Bronchial epithelial cell (primary cell): ENCODE measurements at regions not wholly inside any gene's neighbourhood (a gene's known extent, or its start where the extent isn't known, plus 50 kb on each side); places are given as distances from the start of the nearest gene placed in this dataset.

Experiments
- DNase-seq: peaks from one replicate; pipeline ENCODE4 v3.0.0-alpha.2; 2010; ENCODE audit warnings: low read depth
- FAIRE-seq: peaks from 2 replicates; lab custom pipeline; 2011; peaks lifted over from hg19 to GRCh38; lab: Jason Lieb, UNC
- H3K27me3 ChIP-seq: 2 replicates; pipeline ENCODE4 v1.5.1; 2011; ENCODE audit warnings: low read length; ENCODE audit not compliant: control insufficient read depth, insufficient read depth
- H3K36me3 ChIP-seq: 2 replicates; pipeline ENCODE4 v1.5.1; 2011; ENCODE audit warnings: low read length; ENCODE audit not compliant: control insufficient read depth, insufficient read depth
- H3K4me3 ChIP-seq: 2 replicates; pipeline ENCODE4 v1.5.1; 2011; ENCODE audit warnings: mild to moderate bottlenecking, low read depth, low read length, control low read depth
- TF ChIP-seq, protein P1 (sequence below): IDR thresholded peaks from 2 replicates; pipeline ENCODE4 v1.5.1; 2011; ENCODE audit warnings: mild to moderate bottlenecking, moderate library complexity, low read length, control low read depth, inconsistent platforms; ENCODE audit not compliant: insufficient read depth, severe bottlenecking

DNA sequence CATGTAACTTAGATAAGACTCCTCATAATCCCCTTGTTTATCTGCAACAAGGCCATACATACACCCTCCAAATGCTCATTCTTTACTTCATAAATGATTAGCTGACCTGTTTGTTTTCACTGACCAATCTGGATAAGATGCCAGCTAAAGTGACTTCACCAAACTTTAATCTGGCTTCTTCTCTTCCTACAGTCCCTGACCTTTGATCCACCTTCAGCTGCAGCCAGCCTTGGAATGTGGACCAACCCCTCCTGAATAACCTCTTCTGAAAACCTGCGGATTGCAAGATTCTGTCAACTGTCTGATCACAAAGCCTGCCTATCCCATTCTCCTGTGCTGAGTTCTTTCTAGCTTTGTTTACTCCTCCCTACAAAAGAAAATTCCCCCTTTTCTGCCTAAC lies 476.8 kb downstream of the LRRC70 start:
- no peaks in the 10 kb centered on the region for H3K27me3 ChIP-seq
- H3K4me3 ChIP-seq, result no peak overlapping the region
- DNase-seq (no peak), FAIRE-seq (no peak)
- TF ChIP-seq, protein P1, sequence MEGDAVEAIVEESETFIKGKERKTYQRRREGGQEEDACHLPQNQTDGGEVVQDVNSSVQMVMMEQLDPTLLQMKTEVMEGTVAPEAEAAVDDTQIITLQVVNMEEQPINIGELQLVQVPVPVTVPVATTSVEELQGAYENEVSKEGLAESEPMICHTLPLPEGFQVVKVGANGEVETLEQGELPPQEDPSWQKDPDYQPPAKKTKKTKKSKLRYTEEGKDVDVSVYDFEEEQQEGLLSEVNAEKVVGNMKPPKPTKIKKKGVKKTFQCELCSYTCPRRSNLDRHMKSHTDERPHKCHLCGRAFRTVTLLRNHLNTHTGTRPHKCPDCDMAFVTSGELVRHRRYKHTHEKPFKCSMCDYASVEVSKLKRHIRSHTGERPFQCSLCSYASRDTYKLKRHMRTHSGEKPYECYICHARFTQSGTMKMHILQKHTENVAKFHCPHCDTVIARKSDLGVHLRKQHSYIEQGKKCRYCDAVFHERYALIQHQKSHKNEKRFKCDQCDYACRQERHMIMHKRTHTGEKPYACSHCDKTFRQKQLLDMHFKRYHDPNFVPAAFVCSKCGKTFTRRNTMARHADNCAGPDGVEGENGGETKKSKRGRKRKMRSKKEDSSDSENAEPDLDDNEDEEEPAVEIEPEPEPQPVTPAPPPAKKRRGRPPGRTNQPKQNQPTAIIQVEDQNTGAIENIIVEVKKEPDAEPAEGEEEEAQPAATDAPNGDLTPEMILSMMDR, result no peak
- H3K36me3 ChIP-seq, result no peaks in the 10 kb centered on the region

GRCh38 chr5:63053019-63053638 lies 474.5 kb downstream of the LRRC70 start:
- no peak overlapping the region for H3K4me3 ChIP-seq
- H3K36me3 ChIP-seq, result no peaks in the 10 kb centered on the region
- no peak for DNase-seq
- TF ChIP-seq, protein P1, result no peak
- no peak for FAIRE-seq
- H3K27me3 ChIP-seq, result no peaks in the 10 kb centered on the region

GRCh38 chr5:63050916-63051315 lies 472.3 kb downstream of the LRRC70 start:
- no peak for FAIRE-seq
- no peak for DNase-seq
- no peaks in the 10 kb centered on the region for H3K27me3 ChIP-seq
- no peak overlapping the region for H3K4me3 ChIP-seq
- no peaks in the 10 kb centered on the region for H3K36me3 ChIP-seq
- TF ChIP-seq, protein P1, result no peak

DNA sequence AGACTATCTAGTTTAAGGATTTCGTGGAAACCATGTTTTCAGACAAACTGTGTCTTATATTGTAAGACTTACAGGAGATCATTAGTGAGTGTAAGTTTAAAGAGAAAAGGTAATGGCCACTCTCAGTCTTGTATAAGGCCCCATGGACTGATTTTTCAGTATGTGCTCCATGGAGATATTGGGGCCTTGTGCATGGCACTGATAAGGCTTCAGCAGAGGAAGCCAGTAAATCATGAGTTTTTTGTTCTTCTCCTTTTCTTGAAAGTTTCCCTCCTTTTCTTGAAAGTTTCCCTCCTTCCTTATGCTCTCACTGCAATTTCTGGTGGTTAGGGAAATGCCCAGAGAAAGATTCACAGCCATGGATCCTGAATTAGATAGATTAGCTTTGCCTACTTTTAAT lies 471.3 kb downstream of the LRRC70 start:
- FAIRE-seq, result no peak
- Histone ChIP-seq H3K4me3 (no peak overlapping the region), H3K36me3 (no peaks in the 10 kb centered on the region), H3K27me3 (no peaks in the 10 kb centered on the region)
- TF ChIP-seq, protein P1, result no peak
- DNase-seq, result no peak

GRCh38 chr5:63043792-63044191 lies 465.2 kb downstream of the LRRC70 start:
- DNase-seq (no peak), FAIRE-seq (no peak)
- Histone ChIP-seq H3K27me3 (no peaks in the 10 kb centered on the region), H3K36me3 (no peaks in the 10 kb centered on the region), H3K4me3 (no peak overlapping the region)
- TF ChIP-seq, protein P1, result no peak

- Histone ChIP-seq H3K36me3 (no peaks in the 10 kb centered on the region), H3K27me3 (no peaks in the 10 kb centered on the region), H3K4me3 (no peak overlapping the region)
- TF ChIP-seq, protein P1, result no peak
- no peak for DNase-seq
- no peak for FAIRE-seq
Observed at GRCh38 chr5:63032343-63032742, 453.7 kb downstream of the LRRC70 start.
